SU-DHL-6 (cell line): ENCODE measurements at regions not wholly inside any gene's neighbourhood (a gene's known extent, or its start where the extent isn't known, plus 50 kb on each side); places are given as distances from the start of the nearest gene placed in this dataset.

Source experiments
- CTCF ChIP-seq: fragments of 200-600 bp; sonication (generic); IDR thresholded peaks from one replicate; pipeline ENCODE4 v1.5.1; 2017; ENCODE audit warnings: antibody characterized with exemption, mild to moderate bottlenecking, low read length, moderate library complexity; ENCODE audit not compliant: insufficient read depth, poor library complexity, severe bottlenecking
- EZH2phosphoT487 ChIP-seq: fragments of 200-600 bp; sonication (generic), shearing (Covaris generic); conservative IDR thresholded peaks from 2 replicates; pipeline ENCODE4 v1.6.1; 2018; ENCODE audit warnings: mild to moderate bottlenecking, antibody characterized with exemption, low read length, moderate library complexity, mixed read lengths

GRCh38 chr10:124233546-124234138, 140.2 kb upstream of the CHST15 start:
- no peak for TF ChIP-seq CTCF
- TF ChIP-seq EZH2phosphoT487 = no peak
